Chondrocyte (in vitro differentiated cells): ENCODE measurements at regions not wholly inside any gene's neighbourhood (a gene's known extent, or its start where the extent isn't known, plus 50 kb on each side); places are given as distances from the start of the nearest gene placed in this dataset.

Experiments
- DNase-seq: peaks from one replicate; pipeline ENCODE4 v3.0.0; 2021; ENCODE audit warnings: mixed read lengths, low spot score
- H3K27ac Mint-ChIP-seq: one replicate; pipeline ENCODE4 v1.8.0; 2021; ENCODE audit warnings: mild to moderate bottlenecking, moderate library complexity, mixed read lengths; ENCODE audit not compliant: unreplicated experiment
- H3K27me3 Mint-ChIP-seq: 2 replicates; pipeline ENCODE4 v1.8.0; 2021; ENCODE audit warnings: low read depth, mixed read lengths
- H3K36me3 Mint-ChIP-seq: 2 replicates; pipeline ENCODE4 v1.8.0; 2021; ENCODE audit warnings: low read depth, mixed read lengths
- H3K4me1 Mint-ChIP-seq: 2 replicates; pipeline ENCODE4 v1.8.0; 2021; ENCODE audit warnings: low read depth, mild to moderate bottlenecking, mixed read lengths
- H3K4me3 Mint-ChIP-seq: one replicate; pipeline ENCODE4 v1.8.0; 2021; ENCODE audit warnings: mild to moderate bottlenecking, moderate library complexity, mixed read lengths; ENCODE audit not compliant: unreplicated experiment
- H3K9me3 Mint-ChIP-seq: 2 replicates; pipeline ENCODE4 v1.8.0; 2021; ENCODE audit warnings: low read depth, mixed read lengths
- TF ChIP-seq, protein P1 (sequence below): fragments of 200-600 bp; sonication (generic); IDR thresholded peaks from 2 replicates; pipeline ENCODE4 v1.5.0; 2021; ENCODE audit warnings: antibody characterized with exemption, mild to moderate bottlenecking, moderate library complexity

- peaks cover 4% of the 10 kb centered on the region for H3K4me1 Mint-ChIP-seq
- no peak for DNase-seq
- H3K36me3 Mint-ChIP-seq, result no peaks in the 10 kb centered on the region
- H3K4me3 Mint-ChIP-seq, result no peak overlapping the region
- no peak overlapping the region for H3K27ac Mint-ChIP-seq
- no peaks in the 10 kb centered on the region for H3K27me3 Mint-ChIP-seq
- H3K9me3 Mint-ChIP-seq, result no peaks in the 10 kb centered on the region
- TF ChIP-seq, protein P1, sequence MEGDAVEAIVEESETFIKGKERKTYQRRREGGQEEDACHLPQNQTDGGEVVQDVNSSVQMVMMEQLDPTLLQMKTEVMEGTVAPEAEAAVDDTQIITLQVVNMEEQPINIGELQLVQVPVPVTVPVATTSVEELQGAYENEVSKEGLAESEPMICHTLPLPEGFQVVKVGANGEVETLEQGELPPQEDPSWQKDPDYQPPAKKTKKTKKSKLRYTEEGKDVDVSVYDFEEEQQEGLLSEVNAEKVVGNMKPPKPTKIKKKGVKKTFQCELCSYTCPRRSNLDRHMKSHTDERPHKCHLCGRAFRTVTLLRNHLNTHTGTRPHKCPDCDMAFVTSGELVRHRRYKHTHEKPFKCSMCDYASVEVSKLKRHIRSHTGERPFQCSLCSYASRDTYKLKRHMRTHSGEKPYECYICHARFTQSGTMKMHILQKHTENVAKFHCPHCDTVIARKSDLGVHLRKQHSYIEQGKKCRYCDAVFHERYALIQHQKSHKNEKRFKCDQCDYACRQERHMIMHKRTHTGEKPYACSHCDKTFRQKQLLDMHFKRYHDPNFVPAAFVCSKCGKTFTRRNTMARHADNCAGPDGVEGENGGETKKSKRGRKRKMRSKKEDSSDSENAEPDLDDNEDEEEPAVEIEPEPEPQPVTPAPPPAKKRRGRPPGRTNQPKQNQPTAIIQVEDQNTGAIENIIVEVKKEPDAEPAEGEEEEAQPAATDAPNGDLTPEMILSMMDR, result no peak
Observed at GRCh38 chr4:19752599-19752998, 499.1 kb upstream of the SLIT2 start.

- Mint-ChIP-seq H3K27ac (no peak overlapping the region), H3K4me3 (no peak overlapping the region), H3K4me1 (peaks cover 4% of the 10 kb centered on the region), H3K27me3 (no peaks in the 10 kb centered on the region), H3K36me3 (no peaks in the 10 kb centered on the region), H3K9me3 (no peaks in the 10 kb centered on the region)
- DNase-seq, result no peak
- TF ChIP-seq, protein P1, result no peak
Observed at GRCh38 chr4:19748519-19749479, 502.9 kb upstream of the SLIT2 start.

- Mint-ChIP-seq H3K27ac (no peak overlapping the region), H3K4me3 (no peak overlapping the region), H3K9me3 (no peaks in the 10 kb centered on the region), H3K36me3 (no peaks in the 10 kb centered on the region), H3K4me1 (no peaks in the 10 kb centered on the region), H3K27me3 (no peaks in the 10 kb centered on the region)
- no peak for DNase-seq
- TF ChIP-seq, protein P1, result no peak
Observed at GRCh38 chr4:19746377-19746776, 505.3 kb upstream of the SLIT2 start.

DNA sequence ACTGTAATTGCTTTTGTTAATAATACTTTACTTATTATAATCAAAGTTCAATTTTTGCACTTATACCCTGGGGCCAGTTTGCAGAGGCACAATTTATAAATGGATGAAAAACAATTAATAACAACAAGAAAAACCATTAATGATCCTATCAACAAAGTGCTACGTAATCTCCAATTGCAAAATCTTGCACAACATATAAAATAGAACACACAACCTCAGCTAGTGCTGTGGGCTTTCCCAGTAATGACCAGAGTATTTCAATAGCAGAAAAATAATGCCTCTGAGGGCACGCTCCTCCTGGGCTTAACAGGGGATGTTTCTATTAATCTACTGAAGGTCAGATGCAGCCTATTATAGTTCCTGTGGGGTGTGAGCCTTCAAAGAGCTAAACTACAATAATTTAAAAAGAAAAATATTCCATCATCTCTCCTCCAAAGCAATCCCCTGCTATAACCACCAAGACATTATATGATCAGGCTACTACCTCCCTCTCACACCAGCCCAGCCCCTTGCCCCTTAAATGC is 508.5 kb upstream of the SLIT2 start:
- Mint-ChIP-seq H3K9me3 (no peaks in the 10 kb centered on the region), H3K27ac (no peak overlapping the region), H3K27me3 (no peaks in the 10 kb centered on the region), H3K4me1 (peaks cover 19% of the 10 kb centered on the region), H3K4me3 (no peak overlapping the region), H3K36me3 (no peaks in the 10 kb centered on the region)
- DNase-seq, result no peak
- TF ChIP-seq, protein P1, result no peak

DNA sequence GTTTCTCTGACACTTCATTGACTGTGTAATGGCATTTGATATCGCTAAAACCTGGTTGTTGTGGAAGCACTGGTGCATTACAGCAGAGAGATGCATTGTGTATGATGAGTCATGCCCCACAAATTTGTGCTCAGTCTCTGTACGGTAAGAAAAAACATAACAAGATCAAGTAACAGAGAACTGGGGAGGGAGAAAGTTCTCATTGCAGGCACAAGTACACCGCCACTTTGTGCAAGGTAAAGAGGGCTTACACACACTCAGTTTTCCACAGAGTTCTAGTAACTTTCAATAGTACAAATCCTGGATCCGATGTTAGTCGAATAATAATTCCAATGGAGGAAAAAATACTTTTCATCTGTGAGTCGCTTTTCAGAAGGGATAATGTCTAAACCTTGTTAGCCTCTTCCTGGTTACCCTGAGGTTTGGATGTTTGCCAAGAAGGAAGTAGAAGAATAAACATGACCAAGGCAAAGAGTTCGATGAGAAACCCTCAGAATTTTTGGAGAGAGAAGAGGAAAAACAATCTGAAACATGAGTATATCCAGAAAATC is 512.5 kb upstream of the SLIT2 start:
- no peak for DNase-seq
- H3K4me3 Mint-ChIP-seq, result peak overlapping the region; percentile 40
- H3K27ac Mint-ChIP-seq, result peak overlapping the region; percentile 86

More for the DNA sequence above, 512.5 kb upstream of the SLIT2 start:
- H3K36me3 Mint-ChIP-seq, result no peaks in the 10 kb centered on the region
- H3K27me3 Mint-ChIP-seq, result no peaks in the 10 kb centered on the region
- TF ChIP-seq, protein P1, result no peak
- no peaks in the 10 kb centered on the region for H3K9me3 Mint-ChIP-seq
- H3K4me1 Mint-ChIP-seq, result peaks cover 28% of the 10 kb centered on the region
